ENCODE measurements at regions not wholly inside any gene's neighbourhood (a gene's known extent, or its start where the extent isn't known, plus 50 kb on each side); places are given as distances from the start of the nearest gene placed in this dataset.

DNA sequence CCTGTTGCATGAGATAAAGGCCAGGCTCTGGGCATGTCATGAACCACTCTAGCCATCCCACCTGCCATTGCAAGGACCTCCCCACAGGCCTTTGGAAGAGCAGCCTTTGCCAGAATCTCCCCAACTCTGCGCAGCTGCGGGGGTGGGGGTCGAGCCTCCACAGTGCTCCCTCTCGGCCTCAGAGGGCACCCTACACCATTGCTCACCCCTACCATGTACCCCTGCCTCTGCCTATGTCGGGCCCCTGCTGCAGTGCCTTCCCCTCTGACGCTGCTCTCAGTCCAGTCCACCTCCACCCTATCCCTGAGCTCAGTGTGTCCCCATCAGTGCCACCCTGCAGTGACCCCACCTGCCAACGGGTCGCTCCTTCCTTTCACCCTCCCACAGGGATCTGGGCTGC, 679.7 kb upstream of the RAB6C start:
- TF ChIP-seq, protein P1, sequence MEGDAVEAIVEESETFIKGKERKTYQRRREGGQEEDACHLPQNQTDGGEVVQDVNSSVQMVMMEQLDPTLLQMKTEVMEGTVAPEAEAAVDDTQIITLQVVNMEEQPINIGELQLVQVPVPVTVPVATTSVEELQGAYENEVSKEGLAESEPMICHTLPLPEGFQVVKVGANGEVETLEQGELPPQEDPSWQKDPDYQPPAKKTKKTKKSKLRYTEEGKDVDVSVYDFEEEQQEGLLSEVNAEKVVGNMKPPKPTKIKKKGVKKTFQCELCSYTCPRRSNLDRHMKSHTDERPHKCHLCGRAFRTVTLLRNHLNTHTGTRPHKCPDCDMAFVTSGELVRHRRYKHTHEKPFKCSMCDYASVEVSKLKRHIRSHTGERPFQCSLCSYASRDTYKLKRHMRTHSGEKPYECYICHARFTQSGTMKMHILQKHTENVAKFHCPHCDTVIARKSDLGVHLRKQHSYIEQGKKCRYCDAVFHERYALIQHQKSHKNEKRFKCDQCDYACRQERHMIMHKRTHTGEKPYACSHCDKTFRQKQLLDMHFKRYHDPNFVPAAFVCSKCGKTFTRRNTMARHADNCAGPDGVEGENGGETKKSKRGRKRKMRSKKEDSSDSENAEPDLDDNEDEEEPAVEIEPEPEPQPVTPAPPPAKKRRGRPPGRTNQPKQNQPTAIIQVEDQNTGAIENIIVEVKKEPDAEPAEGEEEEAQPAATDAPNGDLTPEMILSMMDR (IDR thresholded peaks at IDR 0.05; ENCODE audit: control insufficient read depth, extremely low read depth, insufficient read depth) = no peak
- no peak overlapping the region for H3K4me3 ChIP-seq (ENCODE audit: low read depth, low read length)
- no peak for DNase-seq (ENCODE audit: low read depth)

DNA sequence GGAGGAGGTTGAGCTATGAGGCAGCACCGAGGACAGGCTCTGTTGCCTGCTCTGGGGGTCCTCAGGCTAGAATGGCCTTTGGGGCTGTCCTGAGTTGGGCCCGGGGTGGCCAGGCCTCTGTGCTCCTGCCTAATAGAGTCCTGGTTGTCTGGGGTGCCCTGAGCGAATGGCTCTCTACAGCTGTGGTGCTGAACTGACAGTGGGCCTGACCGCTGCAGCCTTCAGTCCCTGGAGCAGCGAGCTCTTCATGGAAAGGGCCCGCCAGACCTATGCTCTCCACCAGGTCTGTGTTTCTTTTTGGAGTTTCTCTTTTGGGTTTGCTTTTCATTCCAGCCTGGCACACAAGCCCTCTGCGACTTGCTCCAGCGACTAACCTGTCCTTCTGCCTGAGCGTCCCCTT, 679.0 kb upstream of the RAB6C start:
- TF ChIP-seq, protein P1 (IDR thresholded peaks at IDR 0.05; ENCODE audit: control insufficient read depth, extremely low read depth, insufficient read depth) = no peak
- no peak for DNase-seq (ENCODE audit: low read depth)
- no peak overlapping the region for H3K4me3 ChIP-seq (ENCODE audit: low read depth, low read length)

DNA sequence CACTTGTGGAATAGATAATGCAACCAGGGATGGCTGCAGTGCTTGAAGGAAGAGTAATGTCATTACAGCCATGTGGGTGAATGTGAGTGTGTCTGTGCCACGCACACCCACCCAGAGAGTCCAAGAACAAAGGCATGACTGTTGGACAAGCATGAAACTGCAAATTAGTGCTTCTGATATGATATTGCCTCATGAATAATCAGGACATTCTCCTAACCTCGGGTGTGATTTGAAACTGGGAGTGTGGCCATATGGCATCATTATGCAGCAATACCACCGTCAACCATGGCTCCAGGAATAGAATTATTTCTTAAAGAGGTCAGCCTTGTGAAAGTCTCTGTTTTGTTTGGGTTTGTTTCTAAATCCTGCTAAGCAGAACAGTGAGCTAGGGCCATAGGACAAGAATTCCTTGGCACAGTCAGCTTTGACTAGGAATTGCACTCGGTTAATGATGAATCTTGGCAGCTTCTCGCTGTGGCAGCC, 678.0 kb upstream of the RAB6C start:
- no peak for DNase-seq (ENCODE audit: low read depth)
- H3K4me3 ChIP-seq (ENCODE audit: low read depth, low read length) = no peak overlapping the region
- TF ChIP-seq, protein P1 (IDR thresholded peaks at IDR 0.05; ENCODE audit: control insufficient read depth, extremely low read depth, insufficient read depth) = no peak

DNA sequence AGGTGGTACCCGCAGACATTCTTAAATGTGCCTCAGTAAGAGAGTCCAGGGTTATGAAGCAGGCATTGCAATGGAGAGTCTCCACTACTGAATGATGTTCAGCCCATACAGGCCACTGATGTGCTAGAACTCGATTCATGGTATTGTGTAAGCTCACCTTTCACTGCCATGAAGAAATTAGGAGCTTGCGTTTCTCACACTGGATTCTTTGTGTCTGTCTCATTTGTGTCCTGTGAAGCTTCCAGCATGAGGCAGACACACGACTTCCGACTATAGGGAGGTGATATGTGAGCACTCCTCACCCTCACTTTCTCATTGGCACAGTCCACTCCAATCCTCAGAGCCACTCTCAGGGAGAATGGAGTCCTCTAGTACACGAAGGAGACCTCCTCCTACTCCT, 677.4 kb upstream of the RAB6C start:
- TF ChIP-seq, protein P1 (IDR thresholded peaks at IDR 0.05; ENCODE audit: control insufficient read depth, extremely low read depth, insufficient read depth) = no peak
- DNase-seq (ENCODE audit: low read depth) = no peak
- no peak overlapping the region for H3K4me3 ChIP-seq (ENCODE audit: low read depth, low read length)

DNA sequence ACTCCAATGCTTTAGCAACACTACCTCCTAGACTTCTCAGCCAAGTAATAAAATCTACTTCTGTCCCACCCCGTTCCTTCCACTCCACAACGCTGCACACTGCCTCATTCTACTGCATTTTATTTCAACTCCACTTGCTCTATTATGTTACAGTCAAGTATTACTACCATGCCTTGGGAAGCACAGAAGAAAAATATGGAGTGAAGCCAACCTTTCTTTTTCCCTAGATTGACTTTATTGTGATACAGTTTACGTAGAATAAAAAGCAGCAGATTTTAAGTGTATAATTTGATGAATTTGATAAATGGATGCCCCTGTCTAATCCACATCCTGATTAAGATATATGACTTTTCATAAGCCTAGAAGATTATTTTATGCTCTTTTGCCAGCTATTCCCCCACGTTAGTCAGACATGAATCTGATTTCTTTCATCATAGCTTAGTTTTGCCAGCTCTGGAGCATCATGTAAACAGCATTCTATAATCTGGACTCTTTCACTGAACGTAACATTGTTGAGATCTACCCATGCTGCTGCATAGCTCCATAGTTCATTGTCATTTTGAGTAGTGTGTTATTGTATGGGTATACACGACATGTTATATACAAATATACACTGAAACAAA, 676.8 kb upstream of the RAB6C start:
- H3K4me3 ChIP-seq (ENCODE audit: low read depth, low read length) = no peak overlapping the region
- TF ChIP-seq, protein P1 (IDR thresholded peaks at IDR 0.05; ENCODE audit: control insufficient read depth, extremely low read depth, insufficient read depth) = no peak
- no peak for DNase-seq (ENCODE audit: low read depth)

DNA sequence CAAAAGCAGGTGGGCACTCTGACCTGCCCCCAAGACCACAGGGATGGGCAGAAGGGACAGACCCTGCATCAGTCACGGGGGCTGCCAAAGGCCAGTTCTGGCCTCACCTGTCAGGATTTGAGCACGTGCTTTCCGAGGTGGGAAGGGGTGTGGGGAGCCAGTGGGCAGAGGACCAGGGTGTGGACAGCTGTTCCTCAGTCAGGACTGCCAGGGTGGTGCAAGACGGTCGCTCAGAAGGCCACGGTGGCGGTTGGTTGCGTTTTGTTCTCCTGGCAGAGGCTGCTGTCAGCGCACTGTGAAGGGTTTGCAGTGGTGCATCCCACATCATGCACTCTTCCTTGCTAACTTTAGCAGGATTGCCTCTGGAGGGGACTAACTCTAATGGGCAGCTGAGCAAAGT, 665.3 kb upstream of the RAB6C start:
- no peak for DNase-seq (ENCODE audit: low read depth)
- TF ChIP-seq, protein P1 (IDR thresholded peaks at IDR 0.05; ENCODE audit: control insufficient read depth, extremely low read depth, insufficient read depth) = no peak

More for the DNA sequence above, 665.3 kb upstream of the RAB6C start:
- H3K4me3 ChIP-seq (ENCODE audit: low read depth, low read length) = no peak overlapping the region

Data from LNCaP clone FGC (cell line).